Peyer's patch (tissue), 4 donors: ENCODE measurements at regions not wholly inside any gene's neighbourhood (a gene's known extent, or its start where the extent isn't known, plus 50 kb on each side); places are given as distances from the start of the nearest gene placed in this dataset.

ENCODE experiments used
- POLR2A ChIP-seq, 2 donors: fragments of 450-650 bp; IDR thresholded peaks; one replicate each; pipeline ENCODE4 v1.5.1; 2017; ENCODE audit warnings: antibody characterized with exemption in 2 of 2, mild to moderate bottlenecking in 2 of 2, moderate library complexity in 2 of 2
- TF ChIP-seq, protein P1 (sequence below), 6 experiments: fragments of 450-650 bp in 4 of 6; fragments of 200-600 bp in 2 of 6; sonication (generic) in 1 of 6; IDR thresholded peaks; one replicate each; pipeline ENCODE4 v1.5.1; 2017 to 2019; ENCODE audit warnings: antibody characterized with exemption in 6 of 6, mild to moderate bottlenecking in 3 of 6, moderate library complexity in 1 of 6

DNA sequence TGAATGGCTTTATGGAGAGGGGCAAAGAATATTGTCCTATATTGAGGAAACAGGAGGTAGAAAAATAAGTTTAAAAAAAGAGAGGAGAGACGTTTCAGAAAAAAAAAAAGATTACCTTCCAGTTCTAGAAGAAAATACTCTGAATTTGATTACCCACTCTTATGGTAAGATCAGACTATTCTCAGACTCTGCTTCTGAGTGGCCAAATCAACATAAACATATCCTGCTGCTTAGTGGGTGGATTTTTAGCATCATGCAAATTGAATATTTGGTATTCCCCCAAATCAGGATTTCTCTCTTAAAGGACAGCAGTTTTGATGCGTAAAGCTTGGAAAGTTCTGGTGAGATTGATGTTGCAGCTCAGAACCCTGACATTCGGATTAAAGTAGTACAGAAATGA, 946.6 kb downstream of the TFAP2A start:
- TF ChIP-seq, protein P1, sequence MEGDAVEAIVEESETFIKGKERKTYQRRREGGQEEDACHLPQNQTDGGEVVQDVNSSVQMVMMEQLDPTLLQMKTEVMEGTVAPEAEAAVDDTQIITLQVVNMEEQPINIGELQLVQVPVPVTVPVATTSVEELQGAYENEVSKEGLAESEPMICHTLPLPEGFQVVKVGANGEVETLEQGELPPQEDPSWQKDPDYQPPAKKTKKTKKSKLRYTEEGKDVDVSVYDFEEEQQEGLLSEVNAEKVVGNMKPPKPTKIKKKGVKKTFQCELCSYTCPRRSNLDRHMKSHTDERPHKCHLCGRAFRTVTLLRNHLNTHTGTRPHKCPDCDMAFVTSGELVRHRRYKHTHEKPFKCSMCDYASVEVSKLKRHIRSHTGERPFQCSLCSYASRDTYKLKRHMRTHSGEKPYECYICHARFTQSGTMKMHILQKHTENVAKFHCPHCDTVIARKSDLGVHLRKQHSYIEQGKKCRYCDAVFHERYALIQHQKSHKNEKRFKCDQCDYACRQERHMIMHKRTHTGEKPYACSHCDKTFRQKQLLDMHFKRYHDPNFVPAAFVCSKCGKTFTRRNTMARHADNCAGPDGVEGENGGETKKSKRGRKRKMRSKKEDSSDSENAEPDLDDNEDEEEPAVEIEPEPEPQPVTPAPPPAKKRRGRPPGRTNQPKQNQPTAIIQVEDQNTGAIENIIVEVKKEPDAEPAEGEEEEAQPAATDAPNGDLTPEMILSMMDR (IDR thresholded peaks at IDR 0.05): no peak
- TF ChIP-seq POLR2A (IDR thresholded peaks at IDR 0.05): no peak
